A549 (cell line): ENCODE measurements at regions not wholly inside any gene's neighbourhood (a gene's known extent, or its start where the extent isn't known, plus 50 kb on each side); places are given as distances from the start of the nearest gene placed in this dataset.

Experiments
- ATAC-seq, 2 experiments: fragments of 200-7000 bp in 1 of 2; fragments of >200 bp in 1 of 2; cut with Nextera tagmentation in 1 of 2; cut with Tn5 transposase in 1 of 2; 3 replicates each; pipeline versions ENCODE4 v1.8.0 to v1.9.1; 2018 to 2020; ENCODE audit warnings: mild to moderate bottlenecking in 1 of 2, moderate library complexity in 1 of 2
- CTCF ChIA-PET: fragments of 300-600 bp; sonication (Branson Sonifier 250); formaldehyde crosslinking; extraction: SDS; loops from one replicate; lab custom pipeline; 2021; ENCODE audit warnings: antibody characterized with exemption, inconsistent platforms; lab: Yijun Ruan, JAX
- POLR2A ChIA-PET: fragments of 350-600 bp; formaldehyde crosslinking; extraction: SDS; loops from one replicate; lab custom pipeline; 2021; ENCODE audit warnings: antibody characterized with exemption, inconsistent platforms; lab: Yijun Ruan, JAX
- DNase-seq, 2 experiments: peaks; one replicate each; pipeline versions ENCODE4 v3.0.0 to v3.0.0-alpha.2; 2011 to 2016; ENCODE audit warnings: low read depth in 1 of 2, low spot score in 1 of 2
- FAIRE-seq: peaks from 2 replicates; lab custom pipeline; 2011; peaks lifted over from hg19 to GRCh38; lab: Jason Lieb, UNC
- H3K27ac ChIP-seq, 2 experiments: fragments of >200 bp; sonication (Bioruptor Twin); formaldehyde crosslinking; 3 replicates each; pipeline ENCODE4 v1.5.1; 2016 to 2017
- H3K4me1 ChIP-seq: fragments of >200 bp; sonication (Bioruptor Twin); formaldehyde crosslinking; 3 replicates; pipeline ENCODE4 v1.6.1; 2016
- H3K4me2 ChIP-seq: fragments of >200 bp; sonication (Bioruptor Twin); formaldehyde crosslinking; 3 replicates; pipeline ENCODE4 v1.6.1; 2016
- H3K4me3 ChIP-seq: fragments of >200 bp; sonication (Bioruptor Twin); formaldehyde crosslinking; 3 replicates; pipeline ENCODE4 v1.5.1; 2016
- H3K9me3 ChIP-seq: fragments of >200 bp; sonication (Bioruptor Twin); formaldehyde crosslinking; 3 replicates; pipeline ENCODE4 v1.6.1; 2016
- BCL3 ChIP-seq: fragments of >200 bp; sonication (Bioruptor Twin); formaldehyde crosslinking; IDR thresholded peaks from 3 replicates; pipeline ENCODE4 v1.6.1; 2016
- CBX2 ChIP-seq: fragments of 200-600 bp; sonication (generic); IDR thresholded peaks from 2 replicates; pipeline ENCODE4 v1.6.1; 2016; ENCODE audit warnings: low read depth, mild to moderate bottlenecking, borderline replicate concordance
- CBX8 ChIP-seq: fragments of 200-600 bp; sonication (generic); IDR thresholded peaks from 2 replicates; pipeline ENCODE4 v1.6.1; 2016
- EHMT2 ChIP-seq: fragments of 200-600 bp; sonication (generic); IDR thresholded peaks from 2 replicates; pipeline ENCODE4 v1.6.1; 2016; ENCODE audit warnings: antibody characterized with exemption, low read depth, mild to moderate bottlenecking, moderate library complexity
- ELK1 ChIP-seq: fragments of 150-350 bp; IDR thresholded peaks from 2 replicates; pipeline ENCODE4 v1.6.1; 2014; ENCODE audit warnings: low read depth, mild to moderate bottlenecking, low read length
- HES2 ChIP-seq: fragments of >200 bp; sonication (Bioruptor Twin); formaldehyde crosslinking; IDR thresholded peaks from 2 replicates; pipeline ENCODE4 v1.6.1; 2016
- HEYL ChIP-seq: fragments of 250-450 bp; sonication (Bioruptor Pico); IDR thresholded peaks from 2 replicates; pipeline ENCODE4 v1.8.0; 2021; ENCODE audit warnings: mild to moderate bottlenecking, moderate library complexity
- HMGXB4 ChIP-seq: fragments of 250-450 bp; sonication (Bioruptor Pico); IDR thresholded peaks from 2 replicates; pipeline ENCODE4 v1.5.0; 2021; ENCODE audit warnings: mild to moderate bottlenecking, moderate library complexity, borderline replicate concordance
- HOXB5 ChIP-seq: fragments of 250-450 bp; sonication (Bioruptor Pico); IDR thresholded peaks from 2 replicates; pipeline ENCODE4 v1.5.0; 2020; ENCODE audit warnings: mild to moderate bottlenecking, moderate library complexity
- JUN ChIP-seq, 2 experiments: fragments of >200 bp; sonication (Bioruptor Twin); formaldehyde crosslinking; IDR thresholded peaks; 2 replicates in 1 of 2; 3 replicates in 1 of 2; pipeline ENCODE4 v1.6.1; 2016 to 2017
- MYC ChIP-seq: IDR thresholded peaks from 2 replicates; pipeline ENCODE4 v1.6.1; 2012; ENCODE audit warnings: mild to moderate bottlenecking, inconsistent platforms, low read length, improper control_type of control experiment, borderline replicate concordance
- PHF8 ChIP-seq: fragments of 200-600 bp; sonication (generic); IDR thresholded peaks from 2 replicates; pipeline ENCODE4 v1.6.1; 2016; ENCODE audit warnings: low read depth, mild to moderate bottlenecking, antibody characterized with exemption, moderate library complexity, borderline replicate concordance
- POLR2A ChIP-seq: IDR thresholded peaks from 2 replicates; pipeline ENCODE4 v1.6.1; 2012; ENCODE audit warnings: mild to moderate bottlenecking, low read length
- RAD21 ChIP-seq, 2 experiments: fragments of >200 bp in 1 of 2; sonication (Bioruptor Twin) in 1 of 2; formaldehyde crosslinking in 1 of 2; IDR thresholded peaks in 1 of 2; conservative IDR thresholded peaks in 1 of 2; 2 replicates in 1 of 2; 3 replicates in 1 of 2; pipeline ENCODE4 v1.6.1; 2012 to 2018; ENCODE audit warnings: inconsistent platforms in 1 of 2
- RARB ChIP-seq: fragments of 250-450 bp; sonication (Bioruptor Pico); IDR thresholded peaks from 2 replicates; pipeline ENCODE4 v1.8.0; 2021; ENCODE audit warnings: mild to moderate bottlenecking, moderate library complexity
- REST ChIP-seq: fragments of 200-600 bp; sonication (generic); IDR thresholded peaks from 2 replicates; pipeline ENCODE4 v1.6.1; 2016; ENCODE audit warnings: antibody characterized with exemption, mild to moderate bottlenecking, moderate library complexity
- RFX5 ChIP-seq: fragments of 450-650 bp; IDR thresholded peaks from 2 replicates; pipeline ENCODE4 v1.7.1; 2014; ENCODE audit warnings: antibody characterized with exemption, mild to moderate bottlenecking, moderate library complexity
- RNF2 ChIP-seq: fragments of 200-600 bp; sonication (generic); IDR thresholded peaks from 2 replicates; pipeline ENCODE4 v1.6.1; 2016; ENCODE audit warnings: low read depth, mild to moderate bottlenecking, antibody characterized with exemption, moderate library complexity, borderline replicate concordance
- TP53 ChIP-seq: fragments of 250-450 bp; sonication (Bioruptor Pico); IDR thresholded peaks from 2 replicates; pipeline ENCODE4 v1.5.0; 2021; ENCODE audit warnings: mild to moderate bottlenecking, moderate library complexity
- USF2 ChIP-seq: fragments of 450-650 bp; IDR thresholded peaks from 2 replicates; pipeline ENCODE4 v1.6.1; 2014; ENCODE audit warnings: antibody characterized with exemption
- ZC3H11A ChIP-seq: fragments of 450-650 bp; IDR thresholded peaks from 2 replicates; pipeline ENCODE4 v1.6.1; 2014; ENCODE audit warnings: antibody characterized with exemption, mild to moderate bottlenecking
- ZFP36 ChIP-seq: fragments of 450-650 bp; IDR thresholded peaks from 2 replicates; pipeline ENCODE4 v1.6.1; 2014; ENCODE audit warnings: borderline replicate concordance; ENCODE audit not compliant: partially characterized antibody
- ZNF302 ChIP-seq: fragments of 250-450 bp; sonication (Bioruptor Pico); IDR thresholded peaks from 2 replicates; pipeline ENCODE4 v1.9.0; 2021; ENCODE audit warnings: inconsistent platforms, mild to moderate bottlenecking, moderate library complexity
- ZSCAN20 ChIP-seq: fragments of 250-450 bp; sonication (Bioruptor Pico); IDR thresholded peaks from 2 replicates; pipeline ENCODE4 v1.8.0; 2022; ENCODE audit warnings: mild to moderate bottlenecking, moderate library complexity
- WGBS: methylation state at CpG from one replicate; pipeline ENCODE4 v1.1.6; 2017; ENCODE audit errors: missing lambda C conversion rate; 5-methylcytosine and 5-hydroxymethylcytosine counted together

GRCh38 chr17:34726536-34727384 is 147.4 kb downstream of the TMEM132E start:
- CTCF ChIA-PET, result interaction anchor here (1.4 kb wide), 1 partner anchor 89 kb away, joined by 5 read pairs; no protein-coding TSS in a partner anchor
- POLR2A ChIA-PET, result no interaction called here
- no peak for TF ChIP-seq CBX2
- TF ChIP-seq ZFP36, result no peak
- no peak for TF ChIP-seq RAD21 (conservative IDR thresholded peaks at IDR 0.05 in 1 of 2, IDR thresholded peaks at IDR 0.05 in 1 of 2)
- no peak for TF ChIP-seq RNF2
- TF ChIP-seq HMGXB4 (CRISPR knock-in tag), result no peak
- no peak for TF ChIP-seq EHMT2
- no peak for TF ChIP-seq TP53 (CRISPR knock-in tag)
- TF ChIP-seq USF2, result no peak
- TF ChIP-seq PHF8, result no peak
- TF ChIP-seq ZC3H11A, result no peak
- TF ChIP-seq JUN (IDR thresholded peaks at IDR 0.05), result no peak
- no peak for TF ChIP-seq RFX5
- no peak for TF ChIP-seq MYC
- TF ChIP-seq HOXB5 (CRISPR knock-in tag), result no peak
- no peak for TF ChIP-seq ZNF302

GRCh38 chr17:34725725-34726124 is 146.3 kb downstream of the TMEM132E start:
- ChIA-PET POLR2A (no interaction called here), CTCF (no interaction called here)
- Histone ChIP-seq H3K4me2 (no peak overlapping the region), H3K27ac (no peak overlapping the region), H3K4me1 (peaks cover 13% of the 10 kb centered on the region; the same call in 1 of the 3 replicates), H3K9me3 (no peaks in the 10 kb centered on the region), H3K4me3 (no peak overlapping the region)
- WGBS, result 30% methylated on average over 3 of the region's 3 CpGs
- FAIRE-seq (no peak), DNase-seq (no peak), ATAC-seq (no peak)
- TF ChIP-seq POLR2A (no peak), REST (no peak), CBX8 (no peak), HEYL (no peak), ELK1 (no peak), HES2 (no peak), RAD21 (conservative IDR thresholded peaks at IDR 0.05 in 1 of 2, IDR thresholded peaks at IDR 0.05 in 1 of 2) (no peak), BCL3 (no peak), RARB (CRISPR knock-in tag) (no peak), ZFP36 (no peak), ZSCAN20 (CRISPR knock-in tag) (no peak)

More at GRCh38 chr17:34726536-34727384, 147.4 kb downstream of the TMEM132E start:
- ATAC-seq, result no peak
- WGBS, result 51% methylated on average over 6 of the region's 6 CpGs
- Histone ChIP-seq H3K4me2 (no peak overlapping the region), H3K4me1 (peaks cover 3% of the 10 kb centered on the region; the same call in 1 of the 3 replicates), H3K27ac (no peak overlapping the region), H3K9me3 (peaks cover 5% of the 10 kb centered on the region; the same call in 2 of the 3 replicates), H3K4me3 (no peak overlapping the region)
- no peak for FAIRE-seq
- DNase-seq, result no peak
